ENCODE measurements at regions not wholly inside any gene's neighbourhood (a gene's known extent, or its start where the extent isn't known, plus 50 kb on each side); places are given as distances from the start of the nearest gene placed in this dataset.

DNA sequence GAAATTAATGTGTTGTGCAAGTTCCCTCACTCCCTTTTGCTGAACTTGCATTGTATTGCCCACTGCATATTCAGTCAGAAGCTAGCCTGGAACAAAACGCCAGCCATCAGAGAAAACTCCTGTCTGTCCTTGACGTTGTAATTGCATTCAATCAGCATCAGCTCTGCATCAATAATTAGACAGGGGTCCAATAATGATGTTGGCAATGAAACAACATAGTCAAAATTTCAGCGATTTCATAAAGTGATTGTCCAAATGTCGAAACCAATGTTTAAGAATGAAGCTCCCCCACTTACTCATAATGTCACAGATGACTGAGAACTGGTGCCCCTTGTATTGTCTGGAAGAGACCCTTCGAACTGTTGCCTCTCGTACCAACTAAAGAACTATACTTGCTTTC lies 504.2 kb upstream of the TENM3 start:
- H3K27me3 ChIP-seq (ENCODE audit: insufficient read depth, low read length, poor library complexity), result no peaks in the 10 kb centered on the region
- H4K20me1 ChIP-seq (ENCODE audit: insufficient read depth, low read length), result no peaks in the 10 kb centered on the region
- H3K9me3 ChIP-seq (ENCODE audit: insufficient read depth, low read length, severe bottlenecking), result no peaks in the 10 kb centered on the region
- H3K4me1 ChIP-seq (ENCODE audit: insufficient read depth, low read length), result no peaks in the 10 kb centered on the region
- TF ChIP-seq EZH2 (IDR thresholded peaks at IDR 0.05; ENCODE audit: borderline replicate concordance, low read depth, low read length, severe bottlenecking) (no peak), CTCF (IDR thresholded peaks at IDR 0.05; ENCODE audit: borderline replicate concordance, extremely low read depth, low read length, poor library complexity, severe bottlenecking) (no peak)
- no peak overlapping the region for H3K4me2 ChIP-seq (ENCODE audit: insufficient read depth, low read length)
- H3K4me3 ChIP-seq (ENCODE audit: low read depth in 1 of 2, low read length in 2 of 2), result no peak overlapping the region
- H3K79me2 ChIP-seq (ENCODE audit: insufficient read depth, low read length), result no peaks in the 10 kb centered on the region
- ATAC-seq (ENCODE audit: insufficient read depth, low read depth) (no peak), DNase-seq (no peak)
- H3K27ac ChIP-seq (ENCODE audit: low read length), result no peak overlapping the region
- no peak overlapping the region for H2AFZ ChIP-seq (ENCODE audit: low read depth, low read length)
- no peaks in the 10 kb centered on the region for H3K36me3 ChIP-seq (ENCODE audit: insufficient read depth, low read length)
- no peak overlapping the region for H3K9ac ChIP-seq (ENCODE audit: low read depth, low read length)

DNA sequence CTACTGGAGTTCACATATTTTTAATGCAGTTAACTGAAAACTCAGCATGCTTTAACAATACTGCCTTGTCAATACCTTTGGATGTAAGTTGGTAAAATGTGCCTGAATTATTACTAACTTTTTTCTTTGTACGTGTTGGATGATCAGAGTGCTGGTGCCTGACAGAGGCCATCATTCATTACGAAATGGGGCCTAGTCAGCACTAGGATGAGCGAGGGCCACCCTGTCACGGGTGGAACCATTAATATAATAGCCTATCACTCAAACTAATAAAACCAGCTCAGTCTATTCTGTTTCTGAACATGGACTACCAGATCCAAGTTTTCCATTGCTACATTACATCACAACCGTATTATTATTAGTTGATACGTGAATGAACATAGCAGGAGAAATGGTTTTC lies 501.7 kb upstream of the TENM3 start:
- Histone ChIP-seq H4K20me1 (ENCODE audit: insufficient read depth, low read length) (no peaks in the 10 kb centered on the region), H3K79me2 (ENCODE audit: insufficient read depth, low read length) (no peaks in the 10 kb centered on the region), H3K9ac (ENCODE audit: low read depth, low read length) (no peak overlapping the region), H3K27me3 (ENCODE audit: insufficient read depth, low read length, poor library complexity) (no peaks in the 10 kb centered on the region), H3K36me3 (ENCODE audit: insufficient read depth, low read length) (no peaks in the 10 kb centered on the region), H3K27ac (ENCODE audit: low read length) (no peak overlapping the region), H3K4me1 (ENCODE audit: insufficient read depth, low read length) (no peaks in the 10 kb centered on the region), H3K9me3 (ENCODE audit: insufficient read depth, low read length, severe bottlenecking) (no peaks in the 10 kb centered on the region), H3K4me2 (ENCODE audit: insufficient read depth, low read length) (no peak overlapping the region), H3K4me3 (ENCODE audit: low read depth in 1 of 2, low read length in 2 of 2) (no peak overlapping the region), H2AFZ (ENCODE audit: low read depth, low read length) (no peak overlapping the region)
- DNase-seq (no peak), ATAC-seq (ENCODE audit: insufficient read depth, low read depth) (no peak)
- TF ChIP-seq CTCF (IDR thresholded peaks at IDR 0.05; ENCODE audit: borderline replicate concordance, extremely low read depth, low read length, poor library complexity, severe bottlenecking), result no peak
- TF ChIP-seq EZH2 (IDR thresholded peaks at IDR 0.05; ENCODE audit: borderline replicate concordance, low read depth, low read length, severe bottlenecking), result no peak

- no peaks in the 10 kb centered on the region for H3K9me3 ChIP-seq (ENCODE audit: insufficient read depth, low read length, severe bottlenecking)
- no peaks in the 10 kb centered on the region for H3K4me1 ChIP-seq (ENCODE audit: insufficient read depth, low read length)
- TF ChIP-seq CTCF (IDR thresholded peaks at IDR 0.05; ENCODE audit: borderline replicate concordance, extremely low read depth, low read length, poor library complexity, severe bottlenecking), result no peak
- DNase-seq (no peak), ATAC-seq (ENCODE audit: insufficient read depth, low read depth) (no peak)
- no peaks in the 10 kb centered on the region for H4K20me1 ChIP-seq (ENCODE audit: insufficient read depth, low read length)
- no peak overlapping the region for H3K4me3 ChIP-seq (ENCODE audit: low read depth in 1 of 2, low read length in 2 of 2)
- H3K9ac ChIP-seq (ENCODE audit: low read depth, low read length), result no peak overlapping the region
- H3K4me2 ChIP-seq (ENCODE audit: insufficient read depth, low read length), result no peak overlapping the region
- H3K27me3 ChIP-seq (ENCODE audit: insufficient read depth, low read length, poor library complexity), result no peaks in the 10 kb centered on the region
- no peaks in the 10 kb centered on the region for H3K79me2 ChIP-seq (ENCODE audit: insufficient read depth, low read length)
- H3K36me3 ChIP-seq (ENCODE audit: insufficient read depth, low read length), result no peaks in the 10 kb centered on the region
- no peak overlapping the region for H3K27ac ChIP-seq (ENCODE audit: low read length)
- H2AFZ ChIP-seq (ENCODE audit: low read depth, low read length), result no peak overlapping the region
Observed at GRCh38 chr4:181745933-181746625, 497.1 kb upstream of the TENM3 start.

DNA sequence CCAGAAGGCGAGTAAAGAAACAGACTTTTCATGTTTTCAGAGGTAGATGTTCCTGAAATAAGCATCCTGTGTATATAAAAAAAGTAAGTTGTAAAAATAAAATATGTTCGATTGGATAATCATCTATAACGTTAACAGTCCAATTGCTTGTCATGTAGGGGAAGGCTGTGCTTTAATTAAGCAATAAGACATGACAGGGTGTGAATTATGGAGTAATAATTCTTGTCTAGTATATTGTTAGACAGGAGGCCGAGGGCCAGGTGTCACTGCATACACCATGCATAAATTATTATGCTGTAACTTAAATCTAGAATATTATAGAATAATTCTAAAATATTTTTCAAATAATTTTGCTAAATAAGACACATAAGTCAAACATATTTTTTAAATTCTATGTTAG lies 494.6 kb upstream of the TENM3 start:
- Histone ChIP-seq H3K79me2 (ENCODE audit: insufficient read depth, low read length) (no peaks in the 10 kb centered on the region), H3K4me2 (ENCODE audit: insufficient read depth, low read length) (no peak overlapping the region), H3K27me3 (ENCODE audit: insufficient read depth, low read length, poor library complexity) (no peaks in the 10 kb centered on the region), H3K9me3 (ENCODE audit: insufficient read depth, low read length, severe bottlenecking) (no peaks in the 10 kb centered on the region), H3K4me1 (ENCODE audit: insufficient read depth, low read length) (no peaks in the 10 kb centered on the region), H3K27ac (ENCODE audit: low read length) (no peak overlapping the region), H2AFZ (ENCODE audit: low read depth, low read length) (no peak overlapping the region), H3K9ac (ENCODE audit: low read depth, low read length) (no peak overlapping the region), H3K36me3 (ENCODE audit: insufficient read depth, low read length) (no peaks in the 10 kb centered on the region), H3K4me3 (ENCODE audit: low read depth in 1 of 2, low read length in 2 of 2) (no peak overlapping the region), H4K20me1 (ENCODE audit: insufficient read depth, low read length) (no peaks in the 10 kb centered on the region)
- ATAC-seq (ENCODE audit: insufficient read depth, low read depth), result no peak
- TF ChIP-seq EZH2 (IDR thresholded peaks at IDR 0.05; ENCODE audit: borderline replicate concordance, low read depth, low read length, severe bottlenecking) (no peak), CTCF (IDR thresholded peaks at IDR 0.05; ENCODE audit: borderline replicate concordance, extremely low read depth, low read length, poor library complexity, severe bottlenecking) (no peak)
- no peak for DNase-seq
